Parathyroid adenoma (tissue), 2 donors: ENCODE measurements at regions not wholly inside any gene's neighbourhood (a gene's known extent, or its start where the extent isn't known, plus 50 kb on each side); places are given as distances from the start of the nearest gene placed in this dataset.

ENCODE experiments used
- H2AFZ ChIP-seq: fragments of 300-600 bp; sonication (generic); one replicate; pipeline ENCODE4 v1.7.0; 2017; ENCODE audit warnings: antibody characterized with exemption, mild to moderate bottlenecking
- H3K27ac ChIP-seq: fragments of 300-600 bp; sonication (generic); one replicate; pipeline ENCODE4 v1.7.0; 2017
- H3K27me3 ChIP-seq: fragments of 300-600 bp; sonication (generic); one replicate; pipeline ENCODE4 v1.7.0; 2017; ENCODE audit warnings: low read length; ENCODE audit not compliant: control insufficient read depth, insufficient read depth
- H3K36me3 ChIP-seq: fragments of 300-600 bp; sonication (generic); one replicate; pipeline ENCODE4 v1.7.0; 2017; ENCODE audit warnings: low read length; ENCODE audit not compliant: control insufficient read depth, insufficient read depth
- H3K4me1 ChIP-seq: fragments of 300-600 bp; sonication (generic); one replicate; pipeline ENCODE4 v1.7.0; 2017; ENCODE audit warnings: control low read depth
- H3K4me2 ChIP-seq: fragments of 300-600 bp; sonication (generic); one replicate; pipeline ENCODE4 v1.7.0; 2017; ENCODE audit warnings: low read length
- H3K4me3 ChIP-seq: fragments of 300-600 bp; sonication (generic); one replicate; pipeline ENCODE4 v1.7.0; 2017; ENCODE audit warnings: low read depth, low read length
- H3K79me2 ChIP-seq: fragments of 300-600 bp; sonication (generic); one replicate; pipeline ENCODE4 v1.7.0; 2017; ENCODE audit warnings: control low read depth
- H3K9ac ChIP-seq: fragments of 300-600 bp; sonication (generic); one replicate; pipeline ENCODE4 v1.7.0; 2017; ENCODE audit warnings: mild to moderate bottlenecking
- H3K9me3 ChIP-seq: fragments of 300-600 bp; sonication (generic); one replicate; pipeline ENCODE4 v1.7.0; 2017; ENCODE audit warnings: low read length; ENCODE audit not compliant: control insufficient read depth
- TF ChIP-seq, protein P1 (sequence below): fragments of 300-600 bp; sonication (generic); IDR thresholded peaks from one replicate; pipeline ENCODE4 v1.7.0; 2017; ENCODE audit warnings: antibody characterized with exemption, mild to moderate bottlenecking
- donor health status: primary hyperparathyroidism.

DNA sequence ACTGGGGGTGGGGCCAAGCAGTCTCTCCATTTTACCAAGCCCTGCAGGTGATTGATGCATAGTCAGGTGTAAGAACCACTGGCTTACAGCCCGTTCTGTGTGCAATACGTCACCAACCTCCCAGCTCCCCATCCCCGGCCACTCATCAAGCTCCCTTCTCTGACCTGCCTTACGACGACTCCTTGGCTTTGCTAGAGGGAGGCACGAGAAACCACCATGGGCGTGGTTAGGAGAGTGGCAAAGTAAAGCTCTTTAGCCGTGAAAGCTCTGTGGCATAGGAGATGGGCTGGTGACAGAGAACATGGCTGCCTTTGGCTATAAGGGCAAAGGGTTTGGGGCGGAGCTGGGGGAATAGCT, 109.1 kb downstream of the BDH1 start:
- no peaks in the 10 kb centered on the region for H3K36me3 ChIP-seq
- no peak overlapping the region for H3K4me3 ChIP-seq
- H3K9ac ChIP-seq = no peak overlapping the region
- TF ChIP-seq, protein P1, sequence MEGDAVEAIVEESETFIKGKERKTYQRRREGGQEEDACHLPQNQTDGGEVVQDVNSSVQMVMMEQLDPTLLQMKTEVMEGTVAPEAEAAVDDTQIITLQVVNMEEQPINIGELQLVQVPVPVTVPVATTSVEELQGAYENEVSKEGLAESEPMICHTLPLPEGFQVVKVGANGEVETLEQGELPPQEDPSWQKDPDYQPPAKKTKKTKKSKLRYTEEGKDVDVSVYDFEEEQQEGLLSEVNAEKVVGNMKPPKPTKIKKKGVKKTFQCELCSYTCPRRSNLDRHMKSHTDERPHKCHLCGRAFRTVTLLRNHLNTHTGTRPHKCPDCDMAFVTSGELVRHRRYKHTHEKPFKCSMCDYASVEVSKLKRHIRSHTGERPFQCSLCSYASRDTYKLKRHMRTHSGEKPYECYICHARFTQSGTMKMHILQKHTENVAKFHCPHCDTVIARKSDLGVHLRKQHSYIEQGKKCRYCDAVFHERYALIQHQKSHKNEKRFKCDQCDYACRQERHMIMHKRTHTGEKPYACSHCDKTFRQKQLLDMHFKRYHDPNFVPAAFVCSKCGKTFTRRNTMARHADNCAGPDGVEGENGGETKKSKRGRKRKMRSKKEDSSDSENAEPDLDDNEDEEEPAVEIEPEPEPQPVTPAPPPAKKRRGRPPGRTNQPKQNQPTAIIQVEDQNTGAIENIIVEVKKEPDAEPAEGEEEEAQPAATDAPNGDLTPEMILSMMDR = no peak
- H3K79me2 ChIP-seq = no peaks in the 10 kb centered on the region
- H3K4me2 ChIP-seq = no peak overlapping the region
- H3K27ac ChIP-seq = no peak overlapping the region
- no peaks in the 10 kb centered on the region for H3K27me3 ChIP-seq
- no peaks in the 10 kb centered on the region for H3K4me1 ChIP-seq
- H2AFZ ChIP-seq = no peak overlapping the region
- H3K9me3 ChIP-seq = no peaks in the 10 kb centered on the region

DNA sequence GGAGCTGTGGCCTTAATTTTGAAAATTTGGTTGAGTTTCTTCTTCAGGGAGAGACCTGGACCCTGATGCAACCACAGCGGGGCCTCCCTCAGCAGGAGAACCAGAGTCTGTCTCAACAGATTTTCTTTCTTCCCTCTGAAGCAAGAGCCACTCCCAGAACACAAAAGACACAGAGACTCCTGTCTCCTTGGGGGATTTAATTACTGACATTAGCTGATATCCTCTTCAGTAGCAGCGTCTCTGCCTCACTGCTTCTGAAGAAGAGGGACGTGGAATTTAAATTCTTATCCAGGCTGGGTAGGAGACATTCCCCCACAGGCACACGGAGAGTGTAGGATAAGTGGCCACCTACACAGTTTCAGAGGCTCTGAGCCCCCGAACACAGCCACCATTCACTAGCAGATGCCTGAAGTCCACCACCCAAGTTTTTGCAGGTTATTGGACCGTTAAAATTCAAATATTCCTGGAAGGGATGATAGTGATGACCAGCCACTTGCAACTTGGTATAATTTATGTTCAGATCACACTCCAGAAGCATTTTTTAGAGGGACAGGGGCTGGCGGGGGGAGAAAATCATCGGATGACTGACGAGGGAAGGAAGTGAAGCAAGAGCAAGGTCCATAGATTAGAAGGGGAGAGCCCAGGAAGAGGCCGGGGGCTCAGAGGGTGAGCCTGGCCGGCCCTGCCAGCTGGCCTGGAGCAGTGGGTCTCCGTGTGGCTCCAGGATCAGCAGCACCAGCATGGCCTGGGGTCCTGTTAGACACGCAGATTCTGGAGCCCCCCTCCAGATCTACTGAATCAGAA, 109.7 kb downstream of the BDH1 start:
- H3K36me3 ChIP-seq = no peaks in the 10 kb centered on the region
- no peak overlapping the region for H2AFZ ChIP-seq
- no peaks in the 10 kb centered on the region for H3K79me2 ChIP-seq
- H3K9ac ChIP-seq = no peak overlapping the region
- H3K27me3 ChIP-seq = no peaks in the 10 kb centered on the region
- no peak overlapping the region for H3K27ac ChIP-seq
- no peak overlapping the region for H3K4me2 ChIP-seq
- no peaks in the 10 kb centered on the region for H3K4me1 ChIP-seq
- TF ChIP-seq, protein P1 = no peak
- no peaks in the 10 kb centered on the region for H3K9me3 ChIP-seq
- no peak overlapping the region for H3K4me3 ChIP-seq

DNA sequence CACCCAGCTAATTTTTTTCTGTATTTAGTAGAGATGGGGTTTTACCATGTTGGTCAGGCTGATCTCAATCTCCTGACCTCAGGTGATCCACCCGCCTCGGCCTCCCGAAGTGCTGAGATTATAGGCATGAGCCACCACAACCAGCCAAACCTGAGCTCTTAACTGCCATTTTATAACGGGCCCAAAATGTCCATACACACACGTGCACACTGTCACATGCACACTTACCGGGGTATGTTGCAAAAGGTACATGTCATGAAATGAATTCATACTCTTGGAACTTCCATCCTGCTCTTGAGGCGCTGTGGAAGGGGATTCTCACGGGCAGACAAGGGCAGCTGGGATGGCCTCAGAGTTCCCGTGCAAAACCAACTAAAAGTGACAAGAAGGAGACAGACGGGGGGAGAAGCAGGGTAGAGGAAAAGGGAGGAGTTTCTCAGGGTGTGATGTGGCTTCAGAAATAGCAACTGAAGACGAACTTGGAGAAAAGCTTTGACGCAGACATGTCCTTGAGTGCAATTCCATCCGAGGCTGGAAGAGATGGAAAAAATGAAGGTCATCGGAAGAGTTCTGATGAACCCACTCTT, 110.9 kb downstream of the BDH1 start:
- no peaks in the 10 kb centered on the region for H3K79me2 ChIP-seq
- H3K36me3 ChIP-seq = no peaks in the 10 kb centered on the region
- H3K27me3 ChIP-seq = no peaks in the 10 kb centered on the region

DNA sequence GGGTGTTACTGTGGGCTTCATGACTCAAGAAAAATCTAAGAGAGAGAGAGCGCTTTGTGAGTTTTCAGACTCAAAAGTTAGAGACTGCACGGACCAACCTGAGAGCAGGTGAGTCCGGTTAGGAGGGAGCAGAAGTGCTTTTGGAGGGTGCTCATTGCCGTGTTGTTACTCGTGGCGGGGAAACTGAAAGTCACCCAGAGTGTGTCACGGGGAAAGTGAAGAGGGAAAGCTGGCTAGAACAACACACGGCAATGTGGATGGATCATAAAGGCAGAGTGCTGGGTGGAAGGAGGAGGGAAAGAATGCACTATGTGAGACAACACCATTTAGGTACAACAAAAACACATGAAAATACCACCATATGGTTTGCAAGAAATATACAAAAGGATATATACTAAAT, 112.3 kb downstream of the BDH1 start:
- no peaks in the 10 kb centered on the region for H3K27me3 ChIP-seq
- no peaks in the 10 kb centered on the region for H3K9me3 ChIP-seq
- no peak overlapping the region for H3K9ac ChIP-seq
- H3K79me2 ChIP-seq = no peaks in the 10 kb centered on the region
- no peak overlapping the region for H3K27ac ChIP-seq
- no peak overlapping the region for H2AFZ ChIP-seq
- H3K4me3 ChIP-seq = no peak overlapping the region
- no peaks in the 10 kb centered on the region for H3K4me1 ChIP-seq
- TF ChIP-seq, protein P1 = no peak
- H3K36me3 ChIP-seq = no peaks in the 10 kb centered on the region
- no peak overlapping the region for H3K4me2 ChIP-seq

More for the DNA sequence above, 110.9 kb downstream of the BDH1 start:
- Histone ChIP-seq H3K4me1 (no peaks in the 10 kb centered on the region), H3K9ac (no peak overlapping the region), H3K9me3 (no peaks in the 10 kb centered on the region), H3K4me2 (no peak overlapping the region), H3K27ac (no peak overlapping the region), H3K4me3 (no peak overlapping the region), H2AFZ (no peak overlapping the region)
- TF ChIP-seq, protein P1 = no peak
